Activated naive CD4-positive, alpha-beta T cell (primary cell): ENCODE measurements at regions not wholly inside any gene's neighbourhood (a gene's known extent, or its start where the extent isn't known, plus 50 kb on each side); places are given as distances from the start of the nearest gene placed in this dataset.

ENCODE experiments used
- DNase-seq, 4 experiments: peaks; one replicate each; lab custom pipeline; 2025; lab: John Stamatoyannopoulos, UW

DNA sequence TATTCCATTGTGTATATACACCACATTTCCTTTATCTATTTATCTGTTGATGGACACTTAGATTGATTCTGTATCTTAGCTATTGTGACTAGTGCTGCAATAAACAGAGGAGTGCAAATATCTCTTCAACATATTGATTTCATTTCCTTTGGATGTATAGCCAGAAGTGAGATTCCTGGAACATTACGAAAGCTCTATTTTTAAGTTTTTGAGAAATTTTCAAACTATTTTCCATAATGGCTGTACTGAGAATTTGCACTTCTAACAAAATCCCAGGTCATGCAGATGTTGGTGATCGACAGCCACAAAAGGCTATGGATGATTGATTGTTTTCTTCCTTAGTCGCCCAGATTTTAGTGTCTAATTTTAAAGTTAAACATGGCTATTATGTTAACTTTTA is 132.7 kb upstream of the MTAP start:
- DNase-seq = no peak

DNA sequence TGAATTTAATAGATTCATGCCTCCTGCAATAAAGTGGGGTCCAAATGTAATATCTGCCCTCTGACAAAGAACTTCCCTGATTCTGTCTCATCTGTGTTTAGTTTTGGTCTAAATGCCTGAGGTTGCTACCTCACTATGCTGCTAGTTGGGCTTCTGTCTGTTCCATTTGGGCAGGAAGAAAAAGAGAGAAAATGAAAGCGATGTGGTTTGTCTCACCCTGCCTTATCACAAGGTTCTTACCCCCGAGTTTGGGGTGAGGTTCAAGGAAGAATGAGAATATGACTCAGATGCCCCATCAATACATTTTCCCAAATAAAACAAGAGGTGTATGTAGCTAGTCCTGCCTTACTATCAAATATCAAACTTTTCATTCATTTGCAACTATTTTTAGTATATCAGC is 132.1 kb upstream of the MTAP start:
- DNase-seq = no peak

DNA sequence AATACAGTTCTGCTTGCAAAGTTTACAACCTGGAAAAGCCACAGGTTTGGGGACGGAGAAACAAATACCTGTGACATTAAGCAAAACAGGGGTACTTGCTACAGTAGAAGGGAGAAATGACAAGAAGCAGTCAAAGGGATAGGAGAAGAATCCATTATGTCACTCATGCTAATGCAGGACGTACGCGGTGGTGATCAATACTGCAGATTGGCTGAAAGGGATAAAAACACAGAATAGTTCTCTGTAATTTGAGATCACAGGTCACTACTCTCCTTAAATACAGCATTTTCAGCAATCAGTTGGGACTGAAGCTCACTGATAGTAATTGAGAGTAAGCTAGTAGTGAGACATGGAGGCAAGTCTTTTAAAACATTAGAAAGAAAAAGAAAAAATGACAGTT is 130.3 kb upstream of the MTAP start:
- DNase-seq = no peak

DNA sequence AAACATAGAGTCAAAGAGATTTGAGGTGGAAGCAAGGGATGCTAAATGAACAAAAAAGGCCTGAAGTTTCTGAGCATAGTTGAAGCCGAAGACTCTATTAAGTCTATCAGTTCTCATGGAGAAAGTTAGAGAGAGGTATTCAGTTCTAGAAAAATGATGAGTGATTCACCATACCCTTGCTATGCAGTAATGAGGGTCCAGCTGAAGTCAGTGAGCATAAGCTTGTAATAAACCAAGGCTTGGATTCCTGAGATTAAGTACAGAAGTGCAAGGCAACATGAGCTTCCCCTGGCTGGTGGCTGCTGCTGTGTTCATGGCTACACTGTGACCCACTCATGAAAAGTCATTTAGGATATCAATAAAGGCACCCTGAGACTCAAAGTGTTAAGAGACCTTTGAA is 129.7 kb upstream of the MTAP start:
- DNase-seq = no peak

DNA sequence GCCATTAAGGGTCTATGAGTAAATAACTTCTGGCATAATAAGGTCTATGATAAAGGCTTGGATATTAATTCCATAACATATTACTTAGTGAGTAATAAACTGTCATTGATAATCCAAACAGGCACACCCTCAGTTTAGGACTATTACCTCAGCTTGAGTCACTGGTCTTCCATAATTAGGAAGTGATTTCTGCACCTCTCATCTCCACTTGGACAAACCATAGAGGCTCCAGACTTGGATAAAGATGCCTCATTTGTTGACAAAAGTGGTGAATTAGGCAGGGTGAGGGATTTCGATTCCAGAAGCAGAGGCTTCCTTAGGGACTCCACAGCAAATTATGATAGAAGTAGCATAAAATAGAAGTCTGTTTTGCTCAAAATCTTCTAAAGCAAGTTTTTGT is 127.5 kb upstream of the MTAP start:
- no peak for DNase-seq

DNA sequence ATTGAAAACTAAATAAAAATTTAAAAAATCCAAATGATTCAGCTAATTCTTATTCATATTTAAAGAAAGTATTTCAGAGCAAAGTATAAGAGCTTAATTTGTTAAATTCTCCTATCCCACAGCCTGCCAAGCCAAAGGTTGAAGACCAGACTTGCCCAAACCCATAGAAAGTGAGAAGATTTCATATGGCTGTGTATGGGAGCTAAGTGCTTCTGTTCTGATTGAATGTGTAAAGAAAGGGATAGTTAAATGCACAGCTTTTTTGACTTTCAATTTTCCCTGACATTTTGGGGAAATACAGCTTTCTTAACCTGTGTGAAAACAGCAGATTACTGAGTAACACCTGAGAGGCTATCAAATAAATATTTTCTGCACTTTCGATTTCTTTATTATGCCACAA is 125.0 kb upstream of the MTAP start:
- no peak for DNase-seq

DNA sequence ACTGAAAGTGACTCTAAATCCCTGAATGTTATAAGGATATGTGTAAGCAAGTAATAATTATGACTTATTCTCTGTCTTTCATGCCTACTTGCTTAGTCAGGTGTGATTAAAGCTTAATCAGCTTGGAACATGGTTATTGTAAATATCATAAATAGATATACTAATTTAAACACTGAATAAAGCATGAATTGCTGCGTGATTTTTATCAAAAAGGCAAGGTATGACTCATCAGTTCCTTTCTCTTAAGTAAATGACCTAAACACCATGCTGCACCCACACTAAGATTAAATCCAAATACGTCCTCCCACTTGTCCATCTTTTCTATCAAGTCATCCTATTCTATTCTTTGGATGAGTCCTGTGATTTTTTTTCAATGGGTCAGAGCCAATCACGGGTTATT is 124.6 kb upstream of the MTAP start:
- DNase-seq = no peak

DNA sequence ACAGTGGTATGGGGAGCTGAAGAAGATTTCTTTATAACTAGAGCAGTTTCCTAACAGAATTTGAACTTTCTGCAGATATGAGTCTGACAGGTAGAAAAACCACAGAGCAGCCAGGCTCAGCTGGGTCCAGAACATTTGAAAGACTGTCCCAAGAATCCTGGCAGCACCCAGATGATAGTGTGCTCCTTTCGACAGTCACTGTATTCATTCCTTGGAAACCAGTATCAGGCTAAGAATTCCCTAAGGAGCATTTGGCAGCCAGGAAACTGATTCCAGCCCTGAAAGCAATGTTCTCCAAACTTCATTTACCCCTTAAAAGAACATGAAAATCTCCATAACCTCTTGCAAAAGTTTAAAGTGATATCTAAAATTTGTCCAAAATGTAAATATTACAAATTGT is 123.0 kb upstream of the MTAP start:
- no peak for DNase-seq

DNA sequence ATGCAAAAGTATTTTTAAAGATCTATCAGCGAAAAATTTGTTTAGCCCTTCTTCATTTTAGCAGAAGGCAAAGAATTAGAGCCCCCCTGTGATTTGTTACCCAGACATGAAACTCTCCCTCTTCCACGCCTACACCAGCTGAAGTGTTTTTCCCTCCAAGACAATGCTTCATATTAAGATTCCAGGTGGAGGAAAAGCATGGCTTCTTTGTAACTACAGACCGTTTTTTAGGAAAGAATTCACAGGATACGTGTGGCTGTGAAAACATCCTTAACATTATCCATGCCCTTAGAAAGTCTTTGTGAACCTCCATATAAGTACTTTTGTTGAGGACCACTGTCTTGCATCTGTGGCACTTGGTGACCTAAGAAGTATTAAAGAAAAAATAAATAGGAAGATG is 121.8 kb upstream of the MTAP start:
- no peak for DNase-seq

DNA sequence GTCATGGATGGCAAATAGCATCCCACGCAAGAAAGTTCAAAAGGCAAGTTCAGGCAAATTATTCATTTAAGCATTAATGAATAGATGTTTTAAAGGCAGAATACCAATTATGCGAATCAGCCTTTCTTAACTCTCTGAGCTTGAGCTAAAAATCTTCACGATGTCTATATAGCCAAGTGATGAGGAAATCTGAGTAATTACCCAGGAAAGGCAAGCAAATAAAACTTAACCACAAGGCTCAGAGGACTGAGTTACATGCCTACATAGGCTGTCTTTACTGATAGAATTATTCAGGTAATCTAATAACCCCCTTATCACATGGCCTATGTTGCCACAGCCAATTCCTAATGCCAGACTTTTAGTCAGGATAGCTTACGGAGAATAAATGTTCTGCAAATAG is 120.8 kb upstream of the MTAP start:
- no peak for DNase-seq

DNA sequence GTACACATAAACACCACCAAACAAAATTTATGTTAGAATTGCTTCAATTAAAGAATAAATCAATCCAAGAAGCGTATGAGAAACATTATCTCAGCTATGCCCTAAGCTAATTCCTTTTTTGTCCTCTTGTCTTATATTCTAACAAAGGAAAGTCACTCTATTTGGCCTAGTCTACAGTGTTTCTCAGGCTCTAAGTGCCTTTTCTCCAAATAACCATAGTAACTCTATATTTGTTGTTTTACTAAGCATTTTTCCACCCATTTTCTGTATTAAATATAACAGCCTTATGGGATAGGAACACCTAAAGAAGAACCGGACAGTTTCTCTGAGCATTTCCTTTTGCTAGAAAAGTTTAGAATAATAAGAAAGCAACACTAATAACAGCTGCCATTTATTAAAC is 120.1 kb upstream of the MTAP start:
- DNase-seq = no peak

DNA sequence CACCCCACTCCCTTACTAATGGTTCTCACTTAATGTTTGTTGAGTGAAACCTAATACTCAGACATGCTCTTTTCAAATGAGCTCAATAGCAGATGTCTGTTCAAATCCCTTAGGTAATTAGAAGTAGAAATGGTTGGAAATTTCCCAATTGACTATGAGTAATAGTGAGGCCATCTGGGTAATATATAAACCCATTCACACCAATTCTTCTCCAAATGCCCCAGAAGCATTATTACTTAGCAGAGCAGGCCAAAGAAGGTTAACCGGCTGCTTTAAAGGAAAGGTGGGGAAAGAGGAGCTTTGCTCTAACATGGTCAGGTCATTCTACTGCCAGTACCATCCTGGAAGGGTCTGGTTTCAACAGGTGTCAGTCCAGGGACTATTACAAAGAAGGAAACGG is 119.5 kb upstream of the MTAP start:
- no peak for DNase-seq

DNA sequence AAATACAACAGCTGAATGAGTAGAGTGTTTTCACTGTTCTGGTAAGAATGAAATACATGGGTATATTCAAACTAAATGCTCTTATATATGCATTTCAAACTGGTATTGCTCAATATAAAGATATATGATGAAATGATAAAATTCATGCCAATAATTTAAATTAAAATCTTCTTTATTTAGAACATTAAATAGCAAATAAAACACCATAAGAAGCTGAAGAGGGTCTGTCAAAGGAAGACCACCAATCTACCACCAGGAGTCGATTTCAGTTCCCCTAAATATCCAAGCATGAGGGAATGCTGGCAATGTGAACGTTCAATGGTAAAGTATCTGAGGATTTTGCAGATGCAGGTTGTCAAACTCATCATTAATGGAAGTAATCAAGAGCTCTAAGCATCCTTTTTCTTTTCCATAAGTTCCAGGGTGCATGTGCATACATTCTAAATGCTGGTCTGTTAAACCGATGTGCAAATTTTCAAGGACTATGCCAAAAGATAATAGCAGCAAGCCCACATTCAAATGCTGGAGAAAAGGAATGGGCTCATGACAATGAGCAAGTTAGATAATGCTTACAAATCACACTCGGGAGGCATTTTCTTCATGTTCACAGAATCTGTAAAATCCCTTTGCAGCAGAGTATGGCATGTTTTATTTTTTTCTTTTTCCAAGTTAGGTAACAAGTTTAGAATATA is 118.8 kb upstream of the MTAP start:
- no peak for DNase-seq

DNA sequence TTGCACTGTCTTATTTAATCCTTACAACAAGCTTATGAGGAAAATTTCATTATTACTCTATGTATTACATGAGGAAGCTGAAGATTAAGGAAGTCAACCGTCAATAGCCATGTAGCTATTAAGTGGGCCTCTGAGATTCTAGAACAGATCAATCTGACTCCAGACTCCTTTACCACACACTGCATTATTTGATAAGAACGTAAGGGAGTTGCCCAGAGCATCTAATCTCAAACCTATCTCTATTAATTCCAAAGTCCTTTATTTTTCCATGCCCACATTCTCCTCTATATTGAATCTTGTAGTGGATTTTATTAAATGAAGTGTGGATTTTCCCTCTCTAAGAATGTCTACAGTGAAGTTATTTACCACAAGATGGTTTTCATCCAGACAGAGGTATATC is 118.2 kb upstream of the MTAP start:
- DNase-seq = no peak

DNA sequence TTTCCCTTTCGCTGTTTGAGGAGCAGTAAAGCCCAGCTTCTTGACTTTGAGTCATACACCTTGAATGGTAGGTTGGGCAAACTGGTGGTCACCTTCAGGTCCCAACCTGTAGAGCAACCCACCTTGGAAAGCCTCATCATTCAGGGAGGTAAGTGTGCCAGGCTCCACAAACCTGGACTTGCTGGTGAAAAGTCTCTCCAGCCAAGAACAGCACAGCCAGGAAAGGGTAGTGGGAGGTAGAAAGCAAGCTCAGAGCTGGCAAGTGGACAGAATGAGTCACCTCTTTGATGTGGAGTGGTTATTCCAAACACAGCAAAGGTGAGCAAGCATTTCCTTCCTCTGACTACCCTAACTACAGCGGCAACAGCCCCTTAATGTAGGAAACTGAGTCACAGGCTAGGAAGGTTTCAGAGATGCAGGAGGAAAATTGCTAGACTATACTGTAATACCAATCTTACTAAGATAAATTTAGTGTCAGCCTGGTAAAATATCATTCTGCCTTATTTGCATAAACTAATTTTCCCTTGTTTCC is 117.5 kb upstream of the MTAP start:
- DNase-seq = peak in 1 of 4 experiments; percentile 2

DNA sequence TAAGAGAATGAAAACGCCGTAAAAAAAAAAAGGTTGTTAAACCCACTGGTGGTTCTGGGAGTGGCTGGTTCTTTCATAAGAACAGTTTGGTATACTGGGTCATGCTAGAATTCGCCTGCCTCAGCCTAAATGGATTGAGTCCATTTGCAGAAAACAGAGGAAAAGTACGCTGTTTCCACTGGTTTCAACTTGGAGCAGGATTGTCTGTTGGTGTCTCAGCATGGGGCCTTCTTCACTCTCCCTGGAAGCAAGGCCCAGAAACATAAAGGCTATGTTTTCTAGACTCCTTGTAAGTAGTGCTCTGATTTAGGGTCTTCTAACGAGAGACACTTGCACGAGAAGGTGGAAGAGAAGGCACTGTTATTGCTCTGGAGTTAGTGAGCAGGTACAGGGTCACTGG is 116.9 kb upstream of the MTAP start:
- no peak for DNase-seq

DNA sequence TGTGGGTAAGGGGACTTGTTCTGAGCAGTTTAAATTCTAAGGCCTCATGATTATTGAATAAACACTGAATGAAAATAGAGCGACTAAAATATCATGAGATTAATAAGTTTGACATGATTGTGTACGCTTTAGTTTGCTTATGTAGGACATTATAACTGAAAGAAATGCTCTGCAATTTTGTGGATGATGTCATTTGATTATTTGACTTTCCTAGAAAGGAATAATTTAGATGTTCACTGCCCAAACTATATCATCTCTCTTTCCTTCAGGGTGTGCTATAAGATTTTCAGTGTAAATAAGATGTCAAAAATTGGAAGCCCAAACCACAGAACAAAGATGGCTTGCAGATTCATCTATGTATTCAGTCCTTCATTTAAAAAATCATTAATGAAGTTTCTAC is 115.7 kb upstream of the MTAP start:
- no peak for DNase-seq

DNA sequence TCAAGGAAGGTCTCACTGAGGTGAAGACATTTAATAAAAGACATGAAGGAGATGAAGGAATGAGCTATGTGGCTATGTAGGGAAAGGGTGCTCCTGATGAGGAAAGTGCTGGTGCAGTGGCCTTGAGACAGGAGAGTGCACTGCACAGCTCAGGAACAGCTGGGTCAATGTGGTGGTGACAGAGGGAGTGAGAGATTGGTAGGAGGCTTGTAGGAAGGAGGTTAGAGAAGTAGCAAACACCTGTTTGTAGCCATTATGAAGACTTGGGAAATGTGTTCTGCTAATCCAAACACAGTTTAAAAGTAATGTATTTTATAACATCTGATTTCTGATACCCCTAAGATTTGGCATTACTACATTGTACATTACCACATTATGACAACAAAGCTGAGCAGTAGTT is 115.1 kb upstream of the MTAP start:
- no peak for DNase-seq

DNA sequence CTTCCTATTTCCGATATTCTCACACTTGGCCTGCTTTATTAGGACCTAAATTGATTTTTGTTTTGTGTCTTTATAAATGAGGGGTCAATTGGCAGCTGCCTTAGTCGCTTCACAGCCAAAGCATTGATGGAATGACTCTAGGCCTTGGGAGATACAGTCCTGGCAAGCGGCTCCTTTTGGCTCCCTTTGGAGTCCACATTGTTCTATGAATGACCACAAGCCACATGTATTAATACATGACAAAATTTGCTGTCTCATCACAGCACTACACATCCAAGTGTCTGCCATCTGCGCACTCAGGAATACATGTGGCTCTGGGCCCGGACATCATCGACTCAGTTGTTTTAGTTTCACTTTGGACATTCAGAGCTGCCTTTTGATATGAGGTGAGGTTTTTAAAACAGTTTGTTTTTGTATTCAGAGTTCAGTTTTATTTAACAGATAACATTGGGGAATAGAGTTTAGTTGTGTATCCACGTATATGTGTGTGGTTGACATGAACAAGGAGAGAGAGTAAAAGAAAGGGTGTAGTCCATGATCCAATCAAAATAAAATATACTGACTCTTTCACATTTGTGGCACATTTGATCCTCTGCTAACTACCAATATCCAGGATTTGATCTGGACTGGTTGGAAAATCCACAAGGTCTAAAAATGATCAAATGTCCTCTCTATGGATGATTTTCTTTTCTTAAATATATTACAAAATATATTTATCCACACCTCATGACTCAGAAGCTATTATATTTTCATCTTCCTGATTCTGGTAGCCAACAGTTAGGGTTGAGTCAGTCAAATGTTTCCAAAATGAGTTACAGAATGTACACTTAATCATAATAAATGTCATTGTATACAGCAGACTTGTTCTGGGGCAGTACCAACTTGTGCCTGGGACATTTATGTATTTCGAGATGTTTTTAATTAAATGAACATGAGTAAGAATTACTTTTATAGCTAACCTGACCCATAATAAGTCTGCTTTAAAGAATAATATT is 114.0 kb upstream of the MTAP start:
- DNase-seq = no peak

DNA sequence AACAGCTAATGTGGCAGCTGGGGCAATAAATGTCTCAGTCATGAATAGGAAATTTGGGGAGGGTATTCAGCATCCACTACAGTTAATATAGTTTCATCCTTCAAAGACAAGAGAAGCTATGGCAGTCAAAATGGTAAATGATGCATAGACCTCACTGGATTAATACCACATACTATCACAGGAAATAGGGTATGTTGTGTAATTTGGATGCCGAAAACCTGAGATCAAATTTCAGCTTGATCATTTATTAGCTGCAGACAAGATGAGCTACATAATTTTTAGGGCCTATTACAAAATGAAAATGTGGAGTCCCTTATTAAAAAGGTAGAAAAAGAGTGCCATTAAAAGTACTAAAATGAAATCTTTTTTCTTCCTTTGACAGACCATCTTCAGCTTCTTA is 112.6 kb upstream of the MTAP start:
- DNase-seq = no peak

DNA sequence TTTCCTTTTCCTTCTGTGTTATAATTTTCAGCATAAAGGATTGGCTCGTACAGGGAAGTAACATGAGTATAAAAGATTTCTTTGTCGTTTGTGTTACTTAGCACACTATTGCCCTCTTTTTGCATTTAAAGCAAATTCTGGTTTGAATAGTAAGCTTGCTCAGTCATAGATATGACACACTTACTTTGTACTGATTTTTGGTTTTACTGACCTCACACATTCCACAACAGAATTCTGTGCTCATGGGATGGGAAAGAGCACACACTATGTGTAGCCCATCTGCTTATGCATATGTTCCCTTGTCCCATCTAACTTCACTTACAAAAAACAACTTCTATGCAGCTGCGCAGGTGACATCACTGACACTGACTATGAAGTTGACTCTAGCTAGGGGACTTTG is 111.9 kb upstream of the MTAP start:
- no peak for DNase-seq

DNA sequence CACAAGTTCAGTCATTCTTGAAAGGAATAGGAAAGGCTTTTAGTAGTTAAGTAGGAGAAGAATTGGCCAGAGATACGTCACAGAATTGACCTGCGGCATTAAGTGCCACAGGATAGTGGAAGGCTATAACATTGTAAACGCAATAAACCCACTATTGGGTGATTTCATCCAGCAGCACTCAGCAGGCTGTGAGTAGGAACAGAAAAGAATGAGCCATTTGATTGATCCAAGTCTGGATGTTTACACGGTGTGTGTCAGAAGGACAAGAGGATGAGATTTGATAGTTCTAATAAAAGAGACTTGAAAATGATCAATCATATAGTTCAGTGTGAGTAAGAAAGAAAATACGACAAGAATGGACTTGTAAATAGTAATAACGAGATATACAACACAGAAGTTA is 110.0 kb upstream of the MTAP start:
- DNase-seq = no peak

DNA sequence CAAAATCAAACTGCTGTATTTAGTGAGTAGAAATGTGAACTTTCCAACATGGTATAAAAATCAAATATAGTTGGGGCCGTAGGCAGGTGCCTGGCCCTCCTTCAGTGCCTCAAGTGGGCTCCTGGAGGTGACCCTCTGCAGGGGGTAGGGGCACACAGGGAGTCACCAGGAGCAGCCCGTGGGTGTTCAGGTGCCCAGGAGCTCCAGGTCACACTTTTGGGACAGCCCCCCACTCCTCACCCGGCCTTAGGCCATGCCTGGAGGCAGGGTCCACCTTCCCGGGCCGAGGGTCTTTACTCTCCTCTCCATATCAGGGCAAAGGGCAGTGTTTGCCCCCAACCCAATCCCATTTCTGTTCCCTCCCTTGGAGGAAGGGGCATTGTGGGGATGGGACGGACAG is 108.0 kb upstream of the MTAP start:
- DNase-seq = no peak
